ENCODE measurements at regions not wholly inside any gene's neighbourhood (a gene's known extent, or its start where the extent isn't known, plus 50 kb on each side); places are given as distances from the start of the nearest gene placed in this dataset.

GRCh38 chr4:30943356-30943755 is 223.2 kb downstream of the PCDH7 start:
- DNase-seq = no peak

- no peak for DNase-seq
Measured at GRCh38 chr4:30945586-30945985, 225.4 kb downstream of the PCDH7 start.

DNA sequence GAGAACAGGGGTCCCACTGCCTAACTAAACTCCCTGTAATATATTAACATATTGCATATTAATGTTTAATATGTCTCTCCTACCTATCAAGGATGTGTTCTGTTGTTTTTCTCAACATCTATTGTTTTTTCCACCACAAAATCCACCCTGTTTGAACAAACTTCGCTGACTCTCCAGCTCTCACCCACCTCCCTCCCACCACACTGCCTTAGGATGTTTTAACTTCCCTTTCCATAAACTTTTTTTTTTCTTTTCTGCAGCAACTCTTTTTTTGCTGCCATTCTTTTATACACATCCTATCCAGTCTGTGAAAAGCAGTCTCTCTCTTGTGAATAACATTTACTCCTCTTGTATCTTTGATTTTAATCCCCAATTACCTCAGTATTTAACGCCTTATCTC is 226.1 kb downstream of the PCDH7 start:
- DNase-seq = no peak

DNA sequence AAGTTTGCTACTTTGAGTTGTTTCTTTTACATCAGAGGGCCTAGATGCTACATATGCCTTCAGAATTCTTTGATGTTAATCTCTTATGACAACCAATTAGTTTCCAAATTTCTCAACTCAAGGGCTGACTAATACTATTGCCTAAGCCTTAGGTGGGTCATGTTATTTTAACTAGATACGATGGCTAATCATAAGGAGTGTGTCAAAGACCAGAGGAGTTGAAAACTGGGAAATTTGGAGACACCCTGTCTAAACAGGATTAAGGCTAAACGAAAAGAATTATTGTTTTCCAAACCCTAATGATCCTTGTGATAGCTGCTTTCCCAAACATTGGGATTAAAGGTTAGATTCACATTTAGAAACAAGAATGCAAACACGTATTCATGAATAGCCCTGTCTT is 228.5 kb downstream of the PCDH7 start:
- no peak for DNase-seq

DNA sequence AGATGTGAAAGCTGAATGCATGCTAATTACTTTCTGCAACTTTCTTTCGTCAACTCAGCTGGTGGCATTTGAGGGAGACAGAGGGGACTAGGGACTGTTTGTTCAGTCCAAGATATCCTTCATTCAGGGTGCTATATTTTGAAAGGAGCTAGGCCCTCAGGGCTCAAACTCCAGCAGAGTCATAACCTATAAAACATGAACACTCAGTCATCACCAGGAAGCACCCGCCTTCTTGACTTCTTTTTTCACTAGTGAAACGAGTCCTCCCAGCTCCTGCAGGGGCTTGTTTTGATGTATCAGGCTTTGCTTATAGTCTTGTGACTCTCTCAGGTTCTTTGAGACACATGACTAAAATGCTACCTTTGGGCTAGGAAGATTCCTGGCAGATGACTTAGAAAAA is 230.6 kb downstream of the PCDH7 start:
- DNase-seq = no peak

GRCh38 chr4:30952526-30953219 is 232.5 kb downstream of the PCDH7 start:
- no peak for DNase-seq

- DNase-seq = no peak
Measured at GRCh38 chr4:30953799-30954198, 233.6 kb downstream of the PCDH7 start.

DNA sequence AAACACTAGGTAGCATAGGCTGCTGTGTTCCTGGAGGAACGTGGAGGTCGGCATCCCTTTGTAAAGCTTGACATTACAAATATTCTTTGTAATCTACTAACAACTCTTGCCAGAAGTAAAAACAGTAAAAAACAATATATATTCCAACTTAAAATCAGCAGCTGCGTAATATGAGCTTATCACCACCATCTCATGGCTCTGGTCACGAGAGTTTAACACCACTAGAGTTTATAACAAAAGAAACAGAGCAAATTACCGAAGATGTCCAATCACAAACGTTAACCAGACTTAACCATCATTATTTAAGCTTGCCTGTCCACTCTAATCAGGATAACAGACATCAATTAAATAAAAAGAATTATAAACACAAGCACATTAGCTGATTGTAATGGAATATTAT is 236.7 kb downstream of the PCDH7 start:
- no peak for DNase-seq

DNA sequence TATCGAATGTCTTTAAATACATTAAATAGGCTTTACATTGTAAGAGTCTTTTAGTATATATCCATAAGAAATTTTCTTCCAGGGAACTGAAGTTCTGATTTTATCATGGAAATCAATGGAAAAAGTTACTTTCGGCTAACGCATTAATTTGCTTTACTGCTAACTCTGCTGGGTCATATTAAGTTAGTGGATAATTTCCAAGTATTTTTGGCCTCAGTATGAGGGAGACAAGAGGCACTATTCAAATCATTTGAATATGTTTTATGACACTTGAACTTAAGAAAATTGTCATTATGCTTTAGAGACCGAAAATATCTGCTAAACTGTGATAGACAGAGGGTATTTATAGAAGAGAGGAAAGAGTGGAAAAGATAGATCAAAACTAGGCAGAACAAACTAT is 237.5 kb downstream of the PCDH7 start:
- DNase-seq = no peak

DNA sequence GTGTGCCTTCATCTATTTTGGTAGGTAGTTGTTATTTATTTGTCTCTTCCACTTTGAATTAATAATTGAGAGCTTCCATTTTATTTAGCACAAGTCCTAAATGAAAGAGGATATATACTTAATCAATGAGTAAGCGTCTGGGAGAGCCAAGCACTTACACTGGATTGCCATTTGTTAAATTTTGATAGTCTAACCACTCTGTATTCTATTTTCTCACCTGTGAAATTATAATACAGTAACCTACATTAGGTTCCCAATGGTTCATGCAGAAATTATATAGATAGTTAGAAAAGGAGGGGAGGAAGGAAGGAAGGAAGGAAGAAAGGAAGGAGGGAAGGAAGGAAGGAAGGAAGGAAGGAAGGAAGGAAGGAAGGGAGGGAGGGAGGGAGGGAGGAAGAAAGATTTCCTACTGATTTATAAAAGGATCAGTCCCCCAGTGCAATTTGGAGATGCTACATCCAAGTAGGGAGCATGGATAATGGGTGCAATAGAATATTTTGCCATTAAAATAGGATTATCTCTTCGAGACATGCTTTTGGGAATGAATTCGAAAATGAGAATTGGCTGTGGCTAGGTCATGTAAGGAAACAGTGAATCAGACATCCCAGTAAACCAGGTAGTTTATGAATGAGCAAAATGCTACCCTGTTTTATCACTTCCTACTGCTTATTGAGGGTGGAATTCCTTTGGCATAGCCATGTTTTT is 239.8 kb downstream of the PCDH7 start:
- no peak for DNase-seq

- DNase-seq = no peak
Measured at GRCh38 chr4:30962939-30963338, 242.8 kb downstream of the PCDH7 start.

DNA sequence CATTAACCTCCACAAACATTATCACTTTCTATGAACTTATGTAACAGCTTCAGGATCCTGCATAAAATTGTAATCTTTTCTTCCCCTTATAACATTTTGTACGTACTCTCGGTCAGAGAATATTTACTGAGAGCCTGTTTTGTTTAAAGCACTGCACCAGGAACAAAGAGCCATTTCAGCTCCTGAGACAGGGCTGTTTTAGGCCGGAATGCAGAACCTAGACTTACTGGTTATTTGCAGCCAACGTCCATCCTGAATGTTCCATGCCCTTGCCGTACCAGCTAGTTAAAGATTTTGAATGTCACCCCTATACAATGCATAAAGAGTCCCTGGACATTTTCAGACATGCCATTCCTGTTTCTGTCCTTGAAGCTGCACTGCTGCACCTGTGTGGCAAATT is 248.8 kb downstream of the PCDH7 start:
- DNase-seq = no peak

DNA sequence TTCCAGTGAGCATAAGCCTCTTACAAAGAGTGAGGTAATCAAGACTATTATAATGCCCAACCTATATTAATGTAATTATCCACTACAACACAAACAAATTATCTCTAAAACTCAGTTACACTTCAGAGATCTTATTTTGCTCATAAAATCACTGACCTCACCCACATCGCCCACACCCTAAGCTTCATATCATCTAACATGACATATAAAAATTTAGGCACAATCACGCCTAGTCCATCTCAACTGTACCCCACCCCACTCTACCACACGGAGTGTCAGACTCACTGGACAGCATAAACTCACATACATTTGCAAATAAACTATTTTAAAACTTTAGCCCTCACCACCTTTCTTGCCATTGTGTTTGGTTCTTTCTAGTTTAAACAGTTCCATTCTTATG is 252.4 kb downstream of the PCDH7 start:
- DNase-seq = no peak

DNA sequence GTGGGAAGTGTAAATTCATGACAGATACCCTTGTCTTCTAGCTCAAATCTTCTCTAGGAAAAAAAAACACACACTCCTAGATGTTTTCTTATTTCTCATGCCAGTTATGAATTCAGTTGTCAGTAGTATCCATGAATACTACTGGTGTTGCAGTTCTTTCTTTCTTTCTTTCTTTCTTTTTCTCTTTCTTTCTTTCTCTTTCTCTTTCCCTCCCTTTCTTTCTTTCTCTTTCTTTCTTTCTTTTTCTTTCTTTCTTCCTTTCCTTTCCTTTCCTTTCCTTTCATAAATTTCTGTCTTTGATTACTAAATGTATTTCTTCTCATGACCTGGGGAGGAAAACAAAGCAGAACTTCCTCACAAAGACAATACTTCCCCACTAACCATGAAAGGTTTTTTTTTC is 253.8 kb downstream of the PCDH7 start:
- DNase-seq = no peak

- no peak for DNase-seq
Measured at GRCh38 chr4:30979402-30979801, 259.2 kb downstream of the PCDH7 start.

DNA sequence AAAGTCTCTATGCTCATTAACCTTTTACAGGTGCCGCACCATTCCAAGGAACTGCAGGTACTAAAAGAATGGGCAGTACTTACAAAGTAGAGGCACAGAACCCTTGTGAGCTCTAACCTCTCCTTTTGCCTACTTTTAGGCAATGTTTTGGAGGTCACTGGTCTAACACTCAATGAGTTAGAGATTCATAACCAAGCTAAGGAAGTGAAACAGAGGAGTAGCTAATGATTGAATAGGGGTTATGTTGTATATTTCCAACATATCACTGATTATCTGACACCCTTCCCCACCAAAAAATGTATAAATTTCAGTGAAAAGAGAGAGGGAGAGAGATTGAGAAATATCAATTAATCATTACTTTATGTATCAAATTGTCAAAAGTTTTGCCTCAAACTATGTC is 269.3 kb downstream of the PCDH7 start:
- no peak for DNase-seq

DNA sequence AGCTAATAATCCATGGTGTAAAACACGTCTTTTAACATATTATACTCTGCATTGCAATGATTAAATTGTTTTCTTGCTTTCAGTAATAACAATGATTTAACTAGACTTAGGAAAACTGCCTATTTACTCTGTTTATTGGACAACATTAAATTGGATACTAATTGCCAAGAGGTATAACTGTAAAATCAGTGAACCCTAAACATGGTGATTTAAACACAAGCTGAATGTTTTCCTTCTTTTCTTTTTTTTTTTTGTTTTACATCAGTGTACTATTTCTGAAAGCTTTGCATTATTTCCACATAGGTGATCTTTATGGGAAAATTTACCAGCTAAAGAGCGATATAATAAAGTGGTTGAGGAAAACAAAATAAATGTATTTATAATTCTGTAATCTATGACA is 276.7 kb downstream of the PCDH7 start:
- DNase-seq = no peak

DNA sequence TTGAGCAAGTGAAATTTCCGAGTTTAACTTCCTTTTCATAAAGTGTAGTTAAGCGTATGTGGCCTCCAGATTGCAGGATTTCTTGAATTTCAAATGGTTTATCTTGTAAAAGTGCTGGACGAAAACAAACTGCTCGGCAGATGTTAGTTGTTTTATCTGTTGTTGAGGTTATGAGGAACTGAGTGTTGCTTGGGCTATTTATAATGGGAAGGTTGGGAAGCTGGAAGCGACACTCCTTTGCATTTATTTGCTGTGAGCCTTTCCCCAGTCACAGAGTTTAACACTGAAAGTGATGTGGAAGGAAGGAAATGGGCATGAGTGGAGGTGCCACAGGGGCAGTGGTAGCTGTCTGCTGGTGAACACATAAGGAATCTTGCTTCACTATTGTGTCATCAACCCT is 284.9 kb downstream of the PCDH7 start:
- no peak for DNase-seq

DNA sequence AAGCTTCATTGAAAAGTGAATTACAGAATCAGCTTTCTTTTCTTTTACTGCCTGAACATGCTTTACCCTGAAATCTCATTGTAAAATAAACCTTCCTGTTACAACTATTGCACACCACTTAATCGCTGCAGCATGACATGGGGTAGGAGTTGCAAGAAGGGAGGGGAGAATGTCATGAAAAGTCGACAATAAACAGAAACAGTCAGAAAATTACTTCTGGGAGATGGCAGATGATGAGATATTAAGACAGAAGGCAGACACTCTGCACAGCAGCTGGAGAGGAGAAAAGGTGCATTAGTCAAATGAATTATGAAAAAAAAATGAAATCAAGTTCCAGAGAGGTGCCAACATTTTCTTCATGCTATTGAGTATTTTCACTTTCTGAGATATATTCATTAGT is 287.7 kb downstream of the PCDH7 start:
- DNase-seq = no peak

- no peak for DNase-seq
Measured at GRCh38 chr4:31009926-31010325, 289.8 kb downstream of the PCDH7 start.

DNA sequence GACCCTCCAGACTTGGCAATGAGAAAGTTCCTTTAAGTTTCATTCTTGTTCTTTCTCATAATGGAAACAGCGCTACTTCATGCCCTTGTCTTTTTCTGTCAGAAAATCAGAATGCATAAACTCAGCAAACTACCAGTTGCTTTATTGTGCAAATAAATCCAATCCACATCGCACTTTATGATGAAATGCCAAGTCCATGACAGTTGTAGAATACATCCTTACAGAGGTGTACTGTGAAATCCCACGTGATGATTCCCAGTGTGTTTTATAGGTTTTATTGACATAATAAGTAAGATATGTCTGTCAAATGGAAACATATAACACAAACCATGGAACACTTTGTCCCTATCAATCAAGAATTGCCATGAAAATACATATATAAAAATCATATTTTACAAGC is 295.0 kb downstream of the PCDH7 start:
- no peak for DNase-seq

GRCh38 chr4:31016322-31017061 is 296.3 kb downstream of the PCDH7 start:
- DNase-seq = no peak

GRCh38 chr4:31020363-31020762 is 300.2 kb downstream of the PCDH7 start:
- no peak for DNase-seq

- DNase-seq = no peak
Measured at GRCh38 chr4:31021008-31021407, 300.8 kb downstream of the PCDH7 start.

Measured in GOT3 (cell line).